Right cardiac atrium (tissue), 5 donors: ENCODE measurements at regions not wholly inside any gene's neighbourhood (a gene's known extent, or its start where the extent isn't known, plus 50 kb on each side); places are given as distances from the start of the nearest gene placed in this dataset.

Experiments used
- ATAC-seq, 2 donors: fragments of 200-7000 bp; cut with Tn5 transposase; one replicate each; pipeline versions ENCODE4 v1.8.0 to v1.9.1; 2020; ENCODE audit warnings: moderate library complexity in 2 of 2, mild to moderate bottlenecking in 1 of 2
- DNase-seq, 3 donors: peaks; one replicate each; pipeline ENCODE4 v3.0.0-alpha.2; 2020
- H3K27ac ChIP-seq: one replicate; pipeline ENCODE4 v1.5.1; 2013; ENCODE audit warnings: mild to moderate bottlenecking, low read length, control low read depth, moderate library complexity
- H3K27me3 ChIP-seq: one replicate; pipeline ENCODE4 v1.6.1; 2013; ENCODE audit not compliant: control insufficient read depth, insufficient read depth
- H3K4me1 ChIP-seq: one replicate; pipeline ENCODE4 v1.6.1; 2013; ENCODE audit warnings: low read length; ENCODE audit not compliant: control insufficient read depth, insufficient read depth
- H3K4me3 ChIP-seq: one replicate; pipeline ENCODE4 v1.5.1; 2013; ENCODE audit warnings: low read length, control low read depth
- H3K9me3 ChIP-seq: one replicate; pipeline ENCODE4 v1.6.1; 2013; ENCODE audit warnings: low read length; ENCODE audit not compliant: control insufficient read depth
- WGBS: extraction: QIAGEN DNeasy Blood & Tissue Kit; methylation state at CpG from one replicate; pipeline ENCODE4 v1.1.7; 2013; 5-methylcytosine and 5-hydroxymethylcytosine counted together
- intact Hi-C, 4 donors: fragments of 100-400 bp; cut with DNase I; formaldehyde crosslinking; loops; one replicate each; pipeline versions ENCODE4 v1.11.0 to v1.14.0; 2022 to 2023
- donor health status: healthy with polysubstance abuse.
- donor health status: DM: no; HTN: yes; CAD: no.
- donor health status: DM: no; HTN: no; CAD: no.
- donor health status: DM: no; HTN: yes; CAD: no; lungs with severe emphysema.
- donor health status: DM: yes; HTN: yes; CAD: no.

- Histone ChIP-seq H3K4me1 (no peaks in the 10 kb centered on the region), H3K4me3 (no peak overlapping the region), H3K27me3 (no peaks in the 10 kb centered on the region), H3K9me3 (no peaks in the 10 kb centered on the region), H3K27ac (no peak overlapping the region)
- DNase-seq (no peak), ATAC-seq (no peak)
- 87% methylated on average over 8 of the region's 8 CpGs for WGBS
- intact Hi-C loops = loop anchor here in 1 of 4 donors (10.0 kb wide), 1 partner anchor 64 kb away; no protein-coding TSS in a partner anchor
These were observed 232.5 kb downstream of the UACA start for GRCh38 chr15:70530906-70531305.

- H3K4me3 ChIP-seq = no peak overlapping the region
- H3K27me3 ChIP-seq = no peaks in the 10 kb centered on the region
- WGBS = 71% methylated on average over 4 of the region's 4 CpGs
- no peaks in the 10 kb centered on the region for H3K9me3 ChIP-seq
- H3K27ac ChIP-seq = no peak overlapping the region
- no peak for ATAC-seq
- no peak for DNase-seq
- intact Hi-C loops = loop anchor here in 1 of 4 donors (10.0 kb wide), 1 partner anchor 64 kb away; no protein-coding TSS in a partner anchor
- H3K4me1 ChIP-seq = no peaks in the 10 kb centered on the region
These were observed 232.9 kb downstream of the UACA start for GRCh38 chr15:70530503-70530902.

GRCh38 chr15:70530017-70530499, 233.3 kb downstream of the UACA start:
- no peaks in the 10 kb centered on the region for H3K9me3 ChIP-seq
- WGBS = 82% methylated on average over 5 of the region's 5 CpGs
- no peak for DNase-seq
- intact Hi-C loops = loop anchor here in 1 of 4 donors (10.0 kb wide), 1 partner anchor 65 kb away; no protein-coding TSS in a partner anchor
- H3K4me3 ChIP-seq = no peak overlapping the region
- H3K4me1 ChIP-seq = no peaks in the 10 kb centered on the region
- H3K27me3 ChIP-seq = no peaks in the 10 kb centered on the region
- H3K27ac ChIP-seq = no peak overlapping the region
- peak in 1 of 2 donors; percentile 19 for ATAC-seq

- ATAC-seq (no peak), DNase-seq (no peak)
- no peak overlapping the region for H3K27ac ChIP-seq
- no peaks in the 10 kb centered on the region for H3K4me1 ChIP-seq
- no peak overlapping the region for H3K4me3 ChIP-seq
- H3K9me3 ChIP-seq = no peaks in the 10 kb centered on the region
- 78% methylated on average over 4 of the region's 4 CpGs for WGBS
- intact Hi-C loops = no loop called here
- H3K27me3 ChIP-seq = no peaks in the 10 kb centered on the region
These were observed 234.5 kb downstream of the UACA start for GRCh38 chr15:70528816-70529215.

GRCh38 chr15:70528270-70528706, 235.1 kb downstream of the UACA start:
- Histone ChIP-seq H3K9me3 (no peaks in the 10 kb centered on the region), H3K27ac (no peak overlapping the region), H3K27me3 (no peaks in the 10 kb centered on the region), H3K4me3 (no peak overlapping the region), H3K4me1 (no peaks in the 10 kb centered on the region)
- intact Hi-C loops = no loop called here
- ATAC-seq (peak; percentile 50 to 90), DNase-seq (no peak)
- 60% methylated on average over 6 of the region's 6 CpGs for WGBS

GRCh38 chr15:70526974-70527325, 236.4 kb downstream of the UACA start:
- no peak overlapping the region for H3K4me3 ChIP-seq
- WGBS = 73% methylated on average over 6 of the region's 6 CpGs
- intact Hi-C loops = no loop called here

GRCh38 chr15:70526221-70526973, 237.0 kb downstream of the UACA start:
- no peaks in the 10 kb centered on the region for H3K9me3 ChIP-seq
- H3K4me3 ChIP-seq = no peak overlapping the region
- ATAC-seq (no peak), DNase-seq (no peak)
- H3K27ac ChIP-seq = no peak overlapping the region
- WGBS = 63% methylated on average over 12 of the region's 12 CpGs
- no peaks in the 10 kb centered on the region for H3K27me3 ChIP-seq
- intact Hi-C loops = no loop called here
- no peaks in the 10 kb centered on the region for H3K4me1 ChIP-seq

More at GRCh38 chr15:70526974-70527325, 236.4 kb downstream of the UACA start:
- no peak overlapping the region for H3K27ac ChIP-seq
- no peaks in the 10 kb centered on the region for H3K27me3 ChIP-seq
- H3K9me3 ChIP-seq = no peaks in the 10 kb centered on the region
- H3K4me1 ChIP-seq = no peaks in the 10 kb centered on the region
- ATAC-seq = no peak
- no peak for DNase-seq

- ATAC-seq = no peak
- Histone ChIP-seq H3K4me3 (no peak overlapping the region), H3K4me1 (no peaks in the 10 kb centered on the region), H3K27ac (no peak overlapping the region), H3K9me3 (no peaks in the 10 kb centered on the region), H3K27me3 (no peaks in the 10 kb centered on the region)
- 84% methylated on average over 1 of the region's 1 CpG for WGBS
- no peak for DNase-seq
- intact Hi-C loops = no loop called here
These were observed 237.8 kb downstream of the UACA start for GRCh38 chr15:70525551-70525950.

- 79% methylated on average over 6 of the region's 6 CpGs for WGBS
- Histone ChIP-seq H3K27ac (no peak overlapping the region), H3K27me3 (no peaks in the 10 kb centered on the region), H3K4me3 (no peak overlapping the region), H3K4me1 (no peaks in the 10 kb centered on the region), H3K9me3 (no peaks in the 10 kb centered on the region)
- no peak for DNase-seq
- no peak for ATAC-seq
- intact Hi-C loops = no loop called here
These were observed 238.9 kb downstream of the UACA start for GRCh38 chr15:70524470-70524869.

- Histone ChIP-seq H3K9me3 (no peaks in the 10 kb centered on the region), H3K4me1 (no peaks in the 10 kb centered on the region), H3K27me3 (no peaks in the 10 kb centered on the region), H3K27ac (no peak overlapping the region), H3K4me3 (no peak overlapping the region)
- WGBS = 85% methylated on average over 7 of the region's 7 CpGs
- DNase-seq (no peak), ATAC-seq (no peak)
- intact Hi-C loops = no loop called here
These were observed 239.7 kb downstream of the UACA start for GRCh38 chr15:70523616-70524015.

GRCh38 chr15:70523192-70523591, 240.2 kb downstream of the UACA start:
- no peak overlapping the region for H3K27ac ChIP-seq
- H3K4me3 ChIP-seq = no peak overlapping the region
- H3K27me3 ChIP-seq = no peaks in the 10 kb centered on the region
- WGBS = 86% methylated on average over 5 of the region's 5 CpGs
- H3K4me1 ChIP-seq = no peaks in the 10 kb centered on the region
- intact Hi-C loops = no loop called here
- H3K9me3 ChIP-seq = no peaks in the 10 kb centered on the region
- ATAC-seq (no peak), DNase-seq (no peak)
